HG02798 (cell line): ENCODE measurements at regions not wholly inside any gene's neighbourhood (a gene's known extent, or its start where the extent isn't known, plus 50 kb on each side); places are given as distances from the start of the nearest gene placed in this dataset.

Experiments used
- ATAC-seq: cut with Tn5 transposase; IDR thresholded peaks from one replicate; pipeline ENCODE4 v1.9.1; 2021; ENCODE audit warnings: mild to moderate bottlenecking; ENCODE audit not compliant: unreplicated experiment, poor library complexity

GRCh38 chr13:106110241-106110855 is 425.1 kb downstream of the EFNB2 start:
- ATAC-seq = no peak

- ATAC-seq = no peak
Observed at GRCh38 chr13:106109391-106109791, 426.1 kb downstream of the EFNB2 start.

- no peak for ATAC-seq
Observed at GRCh38 chr13:106108346-106108745, 427.1 kb downstream of the EFNB2 start.

- ATAC-seq = no peak
Observed at GRCh38 chr13:106107061-106107460, 428.4 kb downstream of the EFNB2 start.

GRCh38 chr13:106105153-106105552 is 430.3 kb downstream of the EFNB2 start:
- no peak for ATAC-seq

GRCh38 chr13:106104281-106104901 is 431.1 kb downstream of the EFNB2 start:
- ATAC-seq = no peak

- no peak for ATAC-seq
Observed at GRCh38 chr13:106103779-106104178, 431.7 kb downstream of the EFNB2 start.

GRCh38 chr13:106102786-106103185 is 432.7 kb downstream of the EFNB2 start:
- ATAC-seq = no peak

GRCh38 chr13:106101201-106101600 is 434.3 kb downstream of the EFNB2 start:
- ATAC-seq = no peak

- peak; percentile 56 for ATAC-seq
Observed at GRCh38 chr13:106100171-106100919, 435.1 kb downstream of the EFNB2 start.

GRCh38 chr13:106099765-106100164 is 435.7 kb downstream of the EFNB2 start:
- ATAC-seq = no peak

GRCh38 chr13:106098778-106099177 is 436.7 kb downstream of the EFNB2 start:
- ATAC-seq = no peak

GRCh38 chr13:106096661-106097092 is 438.8 kb downstream of the EFNB2 start:
- no peak for ATAC-seq

- ATAC-seq = no peak
Observed at GRCh38 chr13:106095919-106096318, 439.5 kb downstream of the EFNB2 start.

- ATAC-seq = no peak
Observed at GRCh38 chr13:106095406-106095805, 440.1 kb downstream of the EFNB2 start.

GRCh38 chr13:106090001-106090400 is 445.5 kb downstream of the EFNB2 start:
- no peak for ATAC-seq

- no peak for ATAC-seq
Observed at GRCh38 chr13:106089261-106089980, 446.0 kb downstream of the EFNB2 start.

GRCh38 chr13:106088085-106088484 is 447.4 kb downstream of the EFNB2 start:
- no peak for ATAC-seq

- ATAC-seq = no peak
Observed at GRCh38 chr13:106087201-106087600, 448.3 kb downstream of the EFNB2 start.

- ATAC-seq = peak; percentile 84
Observed at GRCh38 chr13:106083620-106084350, 451.7 kb downstream of the EFNB2 start.
